ENCODE measurements at regions not wholly inside any gene's neighbourhood (a gene's known extent, or its start where the extent isn't known, plus 50 kb on each side); places are given as distances from the start of the nearest gene placed in this dataset.
"Not testable (repeated sequence)": the region's sequence is repeated elsewhere in the genome, so short reads cannot be mapped to it uniquely, and the experiment has no call there.

GRCh38 chr22:12626894-12627293, 2901.1 kb upstream of the OR11H1 start:
- not testable (repeated sequence) for H3K27ac Mint-ChIP-seq, H3K4me1 Mint-ChIP-seq, H3K4me3 Mint-ChIP-seq, H3K27me3 Mint-ChIP-seq, H3K36me3 Mint-ChIP-seq
- peaks cover 2 to 20% (median 7%) of the 10 kb centered on the region in 3 donors for H3K9me3 Mint-ChIP-seq

- not testable (repeated sequence) for H3K27me3 Mint-ChIP-seq, H3K4me1 Mint-ChIP-seq, H3K36me3 Mint-ChIP-seq, H3K27ac Mint-ChIP-seq
- H3K4me3 Mint-ChIP-seq, result peak overlapping the region in 1 of 4 donors; percentile 17
- peaks cover 7 to 17% (median 13%) of the 10 kb centered on the region in 3 donors for H3K9me3 Mint-ChIP-seq
Observed at GRCh38 chr22:12629815-12630214, 2898.2 kb upstream of the OR11H1 start.

DNA sequence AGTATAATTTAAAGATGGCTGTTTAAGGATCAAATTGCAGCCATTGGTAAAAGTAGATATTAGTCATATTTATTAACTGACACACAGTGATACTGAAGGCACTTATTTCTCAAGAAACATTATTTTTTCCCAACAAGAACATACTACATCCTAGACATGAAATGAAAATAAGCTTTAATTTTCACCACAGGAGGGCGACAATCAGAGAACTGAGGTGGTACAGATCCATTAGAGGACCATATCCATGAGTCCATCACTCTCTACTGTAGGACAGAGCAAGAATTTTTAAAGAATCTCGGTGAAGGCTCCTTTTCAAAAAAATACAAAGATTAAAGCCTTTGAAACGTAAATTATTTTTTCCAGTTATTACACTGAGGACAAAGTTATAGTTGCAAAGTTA, 2897.0 kb upstream of the OR11H1 start:
- H3K36me3 Mint-ChIP-seq, H3K4me1 Mint-ChIP-seq: not testable (repeated sequence)

DNA sequence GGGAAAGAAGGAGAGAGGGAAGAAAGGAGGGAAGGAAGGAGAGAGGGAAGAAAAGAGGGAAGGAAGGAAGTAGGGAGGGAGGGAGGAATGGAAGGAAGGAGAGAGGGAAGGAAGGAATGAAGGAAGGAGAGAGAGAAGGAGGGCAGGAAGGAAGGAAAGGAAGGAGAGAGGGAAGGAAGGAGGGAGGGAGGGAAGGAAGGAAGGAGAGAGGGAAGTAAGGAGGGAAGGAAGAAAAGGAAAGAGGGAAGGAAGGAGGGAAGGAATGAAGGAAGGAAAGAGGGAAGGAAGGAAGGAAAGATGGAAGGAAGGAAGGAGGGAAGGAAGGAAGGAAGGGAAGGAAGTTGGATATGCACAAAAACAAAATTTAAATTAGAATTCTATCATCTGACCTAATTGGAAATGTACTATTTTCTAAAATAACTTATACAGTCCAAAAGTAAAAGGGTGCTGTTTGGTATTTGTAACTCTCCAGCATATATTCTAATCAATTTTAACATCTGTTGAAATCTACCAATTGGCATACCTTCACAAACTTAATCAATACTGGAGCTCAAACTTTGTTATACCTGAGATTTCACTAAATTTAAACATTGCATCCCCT, 2890.3 kb upstream of the OR11H1 start:
- H3K36me3 Mint-ChIP-seq, H3K4me1 Mint-ChIP-seq, H3K4me3 Mint-ChIP-seq, H3K27me3 Mint-ChIP-seq, H3K27ac Mint-ChIP-seq: not testable (repeated sequence)
- H3K9me3 Mint-ChIP-seq, result peaks cover 5 to 21% (median 16%) of the 10 kb centered on the region in 3 donors

More for the DNA sequence above, 2897.0 kb upstream of the OR11H1 start:
- H3K4me3 Mint-ChIP-seq, H3K27ac Mint-ChIP-seq, H3K27me3 Mint-ChIP-seq: not testable (repeated sequence)
- peaks cover 7 to 17% (median 17%) of the 10 kb centered on the region in 3 donors for H3K9me3 Mint-ChIP-seq

DNA sequence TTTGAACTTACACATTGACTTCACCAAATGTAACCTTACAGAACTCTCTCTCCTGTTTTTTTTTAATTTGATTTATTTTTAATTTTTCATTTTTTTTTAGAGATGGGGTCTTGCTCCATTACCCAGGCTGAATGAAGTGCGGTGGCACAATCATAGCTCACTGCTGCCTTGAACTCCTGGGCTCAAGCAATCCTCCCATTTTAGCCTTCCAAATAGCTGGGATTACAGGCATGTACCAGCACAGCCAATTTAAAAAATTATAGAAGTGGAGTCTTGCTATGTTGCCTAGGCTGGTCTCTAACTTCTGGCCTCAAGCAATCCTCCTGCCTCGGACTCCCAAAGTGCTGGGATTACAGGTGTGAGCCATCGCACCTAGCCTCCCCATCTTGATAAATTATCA, 2889.7 kb upstream of the OR11H1 start:
- H3K9me3 Mint-ChIP-seq, result peaks cover 5 to 19% (median 14%) of the 10 kb centered on the region in 3 donors

More for the DNA sequence above, 2889.7 kb upstream of the OR11H1 start:
- not testable (repeated sequence) for H3K27ac Mint-ChIP-seq, H3K4me1 Mint-ChIP-seq, H3K4me3 Mint-ChIP-seq, H3K27me3 Mint-ChIP-seq, H3K36me3 Mint-ChIP-seq

All from IgD-negative memory B cell (primary cell).